KMS-11 (cell line): ENCODE measurements at regions not wholly inside any gene's neighbourhood (a gene's known extent, or its start where the extent isn't known, plus 50 kb on each side); places are given as distances from the start of the nearest gene placed in this dataset.

Experiments
- H2AFZ ChIP-seq: fragments of 200-600 bp; sonication (generic); 2 replicates; pipeline ENCODE4 v1.6.1; 2016; ENCODE audit warnings: antibody characterized with exemption, mixed run types, low read depth
- H3K27ac ChIP-seq: fragments of 200-600 bp; sonication (generic); 2 replicates; pipeline ENCODE4 v1.6.1; 2016; ENCODE audit warnings: mild to moderate bottlenecking, mixed run types
- H3K27me3 ChIP-seq: fragments of 200-600 bp; sonication (generic); 2 replicates; pipeline ENCODE4 v1.6.1; 2017; ENCODE audit warnings: mild to moderate bottlenecking, low read depth, mixed run types, moderate library complexity; ENCODE audit not compliant: insufficient read depth
- H3K36me3 ChIP-seq: fragments of 200-600 bp; sonication (generic); 2 replicates; pipeline ENCODE4 v1.6.1; 2017; ENCODE audit warnings: mild to moderate bottlenecking, mixed run types; ENCODE audit not compliant: insufficient read depth
- H3K4me1 ChIP-seq: fragments of 200-600 bp; sonication (generic); 2 replicates; pipeline ENCODE4 v1.6.1; 2016; ENCODE audit warnings: mild to moderate bottlenecking, low read depth, mixed run types; ENCODE audit not compliant: poor library complexity, severe bottlenecking
- H3K4me2 ChIP-seq: fragments of 200-600 bp; sonication (generic); 2 replicates; pipeline ENCODE4 v1.7.0; 2016; ENCODE audit warnings: mild to moderate bottlenecking, mixed run types
- H3K4me3 ChIP-seq: fragments of 200-600 bp; sonication (generic); IDR thresholded peaks from 2 replicates; pipeline ENCODE4 v1.6.1; 2017; ENCODE audit warnings: low read depth, low read length, mixed read lengths; ENCODE audit not compliant: insufficient read depth
- H3K79me2 ChIP-seq: fragments of 200-600 bp; sonication (generic); 2 replicates; pipeline ENCODE4 v1.6.1; 2016; ENCODE audit warnings: low read depth, mixed run types; ENCODE audit not compliant: insufficient read depth
- H3K9ac ChIP-seq: fragments of 200-600 bp; sonication (generic); 2 replicates; pipeline ENCODE4 v1.6.1; 2016; ENCODE audit warnings: mild to moderate bottlenecking, mixed run types
- H4K20me1 ChIP-seq: fragments of 200-600 bp; sonication (generic); 2 replicates; pipeline ENCODE4 v1.6.1; 2016; ENCODE audit warnings: mild to moderate bottlenecking, mixed run types; ENCODE audit not compliant: insufficient read depth
- CTCF ChIP-seq: fragments of 200-600 bp; sonication (generic); conservative IDR thresholded peaks from 2 replicates; pipeline ENCODE4 v1.6.1; 2017; ENCODE audit warnings: low read depth, mild to moderate bottlenecking, antibody characterized with exemption, low read length, moderate library complexity, mixed read lengths

GRCh38 chr12:108432423-108433121 is 82.5 kb upstream of the FICD start:
- H3K4me1 ChIP-seq = no peaks in the 10 kb centered on the region
- no peak overlapping the region for H3K27ac ChIP-seq
- no peak overlapping the region for H2AFZ ChIP-seq
- no peaks in the 10 kb centered on the region for H3K79me2 ChIP-seq
- H3K36me3 ChIP-seq = no peaks in the 10 kb centered on the region
- no peak overlapping the region for H3K4me3 ChIP-seq
- H4K20me1 ChIP-seq = no peaks in the 10 kb centered on the region
- H3K27me3 ChIP-seq = no peaks in the 10 kb centered on the region
- no peak for TF ChIP-seq CTCF
- no peak overlapping the region for H3K4me2 ChIP-seq
- H3K9ac ChIP-seq = no peak overlapping the region

- Histone ChIP-seq H3K36me3 (no peaks in the 10 kb centered on the region), H4K20me1 (no peaks in the 10 kb centered on the region), H2AFZ (no peak overlapping the region), H3K27ac (no peak overlapping the region), H3K79me2 (no peaks in the 10 kb centered on the region), H3K9ac (no peak overlapping the region), H3K27me3 (no peaks in the 10 kb centered on the region), H3K4me2 (no peak overlapping the region), H3K4me1 (no peaks in the 10 kb centered on the region), H3K4me3 (no peak overlapping the region)
- no peak for TF ChIP-seq CTCF
These were observed 84.2 kb upstream of the FICD start for GRCh38 chr12:108430926-108431325.

- Histone ChIP-seq H3K4me1 (no peaks in the 10 kb centered on the region), H3K27ac (no peak overlapping the region), H3K27me3 (no peaks in the 10 kb centered on the region), H3K4me3 (no peak overlapping the region), H4K20me1 (no peaks in the 10 kb centered on the region), H3K79me2 (no peaks in the 10 kb centered on the region), H3K9ac (no peak overlapping the region), H2AFZ (no peak overlapping the region), H3K4me2 (no peak overlapping the region), H3K36me3 (no peaks in the 10 kb centered on the region)
- TF ChIP-seq CTCF = no peak
These were observed 84.8 kb upstream of the FICD start for GRCh38 chr12:108430245-108430644.

GRCh38 chr12:108425238-108425795 is 86.2 kb upstream of the CMKLR1 start:
- Histone ChIP-seq H4K20me1 (no peaks in the 10 kb centered on the region), H3K4me2 (no peak overlapping the region), H3K79me2 (no peaks in the 10 kb centered on the region), H3K9ac (no peak overlapping the region), H2AFZ (no peak overlapping the region), H3K27ac (no peak overlapping the region), H3K4me3 (no peak overlapping the region), H3K4me1 (no peaks in the 10 kb centered on the region), H3K27me3 (no peaks in the 10 kb centered on the region), H3K36me3 (no peaks in the 10 kb centered on the region)
- no peak for TF ChIP-seq CTCF
